ENCODE measurements at regions not wholly inside any gene's neighbourhood (a gene's known extent, or its start where the extent isn't known, plus 50 kb on each side); places are given as distances from the start of the nearest gene placed in this dataset.

DNA sequence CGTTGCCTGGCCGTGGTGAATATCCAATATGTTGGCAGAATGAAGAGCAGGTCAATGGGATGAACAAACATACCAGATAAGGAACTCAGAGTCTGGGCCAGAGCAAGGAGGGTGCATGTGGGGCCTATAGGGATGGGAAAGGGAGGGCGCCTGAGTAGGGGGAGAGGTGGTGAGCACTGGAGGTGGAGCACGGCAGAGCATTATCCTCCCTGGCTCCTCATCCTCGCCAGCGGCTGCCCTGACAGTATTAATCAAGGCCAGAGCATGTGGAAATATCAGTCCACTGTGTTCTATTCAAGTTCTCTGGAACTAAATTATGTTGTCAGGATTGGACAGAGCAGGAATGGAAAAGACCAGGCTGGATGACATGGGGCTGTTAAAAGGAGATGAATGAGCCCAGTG lies 254.8 kb upstream of the ZMIZ1 start:
- Mint-ChIP-seq H3K36me3 (ENCODE audit: insufficient read depth, unreplicated experiment) (no peaks in the 10 kb centered on the region), H3K27me3 (ENCODE audit: unreplicated experiment) (peaks cover 71% of the 10 kb centered on the region), H3K9me3 (ENCODE audit: low read depth, unreplicated experiment) (no peaks in the 10 kb centered on the region), H3K4me1 (ENCODE audit: low read depth, unreplicated experiment) (peaks cover 9% of the 10 kb centered on the region), H3K4me3 (ENCODE audit: low read depth, unreplicated experiment) (no peak overlapping the region), H3K27ac (ENCODE audit: unreplicated experiment) (no peak overlapping the region)
- BruUV-seq (replicated peaks), result no TSS peak
- no peak for DNase-seq
- CTCF ChIA-PET, result no interaction called here
- TF ChIP-seq, protein P1, sequence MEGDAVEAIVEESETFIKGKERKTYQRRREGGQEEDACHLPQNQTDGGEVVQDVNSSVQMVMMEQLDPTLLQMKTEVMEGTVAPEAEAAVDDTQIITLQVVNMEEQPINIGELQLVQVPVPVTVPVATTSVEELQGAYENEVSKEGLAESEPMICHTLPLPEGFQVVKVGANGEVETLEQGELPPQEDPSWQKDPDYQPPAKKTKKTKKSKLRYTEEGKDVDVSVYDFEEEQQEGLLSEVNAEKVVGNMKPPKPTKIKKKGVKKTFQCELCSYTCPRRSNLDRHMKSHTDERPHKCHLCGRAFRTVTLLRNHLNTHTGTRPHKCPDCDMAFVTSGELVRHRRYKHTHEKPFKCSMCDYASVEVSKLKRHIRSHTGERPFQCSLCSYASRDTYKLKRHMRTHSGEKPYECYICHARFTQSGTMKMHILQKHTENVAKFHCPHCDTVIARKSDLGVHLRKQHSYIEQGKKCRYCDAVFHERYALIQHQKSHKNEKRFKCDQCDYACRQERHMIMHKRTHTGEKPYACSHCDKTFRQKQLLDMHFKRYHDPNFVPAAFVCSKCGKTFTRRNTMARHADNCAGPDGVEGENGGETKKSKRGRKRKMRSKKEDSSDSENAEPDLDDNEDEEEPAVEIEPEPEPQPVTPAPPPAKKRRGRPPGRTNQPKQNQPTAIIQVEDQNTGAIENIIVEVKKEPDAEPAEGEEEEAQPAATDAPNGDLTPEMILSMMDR (IDR thresholded peaks at IDR 0.05; ENCODE audit: unreplicated experiment), result no peak
- intact Hi-C loops (cut with micrococcal nuclease; ENCODE audit: unreplicated experiment), result no loop called here

DNA sequence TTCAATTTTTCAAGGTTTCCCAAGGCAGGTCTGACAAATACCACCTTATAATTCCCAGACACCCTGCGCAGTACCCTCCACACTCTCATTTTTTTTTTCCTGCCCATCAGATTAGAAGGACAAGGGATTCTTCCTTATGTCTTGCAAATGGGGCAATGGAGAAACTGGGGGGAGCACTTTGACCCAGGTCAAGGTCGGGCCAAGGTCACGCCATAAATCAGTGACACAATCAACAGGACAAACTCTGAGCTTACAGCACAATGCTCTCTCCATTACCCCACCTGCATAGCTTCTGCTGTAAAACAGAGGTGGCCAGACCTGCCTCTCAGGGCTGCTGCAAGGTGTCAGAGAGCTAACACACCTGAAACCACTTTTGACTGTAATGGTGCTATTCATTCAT lies 254.4 kb upstream of the ZMIZ1 start:
- TF ChIP-seq, protein P1 (IDR thresholded peaks at IDR 0.05; ENCODE audit: unreplicated experiment), result no peak
- Mint-ChIP-seq H3K36me3 (ENCODE audit: insufficient read depth, unreplicated experiment) (no peaks in the 10 kb centered on the region), H3K27me3 (ENCODE audit: unreplicated experiment) (peaks cover 68% of the 10 kb centered on the region), H3K4me1 (ENCODE audit: low read depth, unreplicated experiment) (peaks cover 9% of the 10 kb centered on the region), H3K27ac (ENCODE audit: unreplicated experiment) (no peak overlapping the region), H3K4me3 (ENCODE audit: low read depth, unreplicated experiment) (no peak overlapping the region), H3K9me3 (ENCODE audit: low read depth, unreplicated experiment) (no peaks in the 10 kb centered on the region)
- no TSS peak for BruUV-seq (replicated peaks)
- CTCF ChIA-PET, result interaction anchor here (0.6 kb wide), 1 partner anchor 560 kb away, joined by 3 read pairs; no protein-coding TSS in a partner anchor
- intact Hi-C loops (cut with micrococcal nuclease; ENCODE audit: unreplicated experiment), result no loop called here
- no peak for DNase-seq

DNA sequence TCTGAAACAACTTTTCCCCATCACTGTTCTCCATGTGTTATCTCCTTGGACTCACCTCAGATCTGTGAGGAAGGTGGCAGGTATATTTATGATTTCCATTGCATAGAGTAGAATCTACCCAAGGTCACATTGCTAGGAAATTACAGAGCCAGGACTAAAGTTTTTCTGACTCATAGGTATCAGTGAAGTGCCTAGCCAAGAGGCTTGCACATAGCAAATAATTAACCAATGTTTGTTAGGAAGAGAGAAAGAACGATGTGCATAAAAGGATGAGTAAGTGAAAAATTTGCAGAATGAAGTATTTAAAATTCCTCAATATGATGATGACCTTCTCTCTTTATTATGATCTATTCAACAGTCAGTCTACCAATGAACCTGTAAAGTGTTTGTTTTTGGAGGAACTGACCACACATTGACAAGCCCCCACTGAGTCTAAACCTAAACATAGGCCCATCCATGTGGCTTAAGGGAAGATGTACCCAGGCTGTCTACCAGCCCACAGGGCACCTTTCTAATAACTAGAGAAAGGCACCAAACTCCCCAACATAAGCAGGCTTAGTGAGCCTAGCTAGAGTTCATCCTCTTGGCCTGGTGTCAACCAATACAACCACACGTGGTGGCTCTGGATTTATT lies 252.9 kb upstream of the ZMIZ1 start:
- Mint-ChIP-seq H3K27ac (ENCODE audit: unreplicated experiment) (no peak overlapping the region), H3K4me1 (ENCODE audit: low read depth, unreplicated experiment) (peaks cover 9% of the 10 kb centered on the region), H3K27me3 (ENCODE audit: unreplicated experiment) (peaks cover 54% of the 10 kb centered on the region), H3K4me3 (ENCODE audit: low read depth, unreplicated experiment) (no peak overlapping the region), H3K36me3 (ENCODE audit: insufficient read depth, unreplicated experiment) (no peaks in the 10 kb centered on the region), H3K9me3 (ENCODE audit: low read depth, unreplicated experiment) (no peaks in the 10 kb centered on the region)
- intact Hi-C loops (cut with micrococcal nuclease; ENCODE audit: unreplicated experiment), result no loop called here
- CTCF ChIA-PET, result no interaction called here
- DNase-seq, result no peak
- no TSS peak for BruUV-seq (replicated peaks)
- TF ChIP-seq, protein P1 (IDR thresholded peaks at IDR 0.05; ENCODE audit: unreplicated experiment), result no peak

DNA sequence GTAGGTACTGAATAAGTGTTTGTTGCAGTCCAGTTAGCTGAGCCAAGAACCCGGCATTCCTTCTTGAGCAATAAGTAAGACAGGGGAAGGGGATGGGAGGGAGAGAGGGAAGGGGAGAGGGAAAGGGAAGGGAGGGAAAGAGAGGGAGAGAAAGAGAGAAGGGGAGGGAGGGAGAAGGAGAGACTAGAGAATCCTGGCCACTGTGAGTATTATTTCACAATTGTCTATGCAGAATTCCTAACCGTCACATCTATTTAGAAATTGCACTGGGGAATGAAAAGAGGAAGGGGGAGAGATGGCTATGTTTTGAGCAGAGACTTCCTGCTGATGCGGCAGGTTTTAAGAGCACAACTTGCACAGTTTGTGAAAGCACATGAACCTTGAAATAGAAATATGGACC lies 251.4 kb upstream of the ZMIZ1 start:
- H3K9me3 Mint-ChIP-seq (ENCODE audit: low read depth, unreplicated experiment), result no peaks in the 10 kb centered on the region
- H3K27ac Mint-ChIP-seq (ENCODE audit: unreplicated experiment), result no peak overlapping the region
- TF ChIP-seq, protein P1 (IDR thresholded peaks at IDR 0.05; ENCODE audit: unreplicated experiment), result no peak
- peaks cover 9% of the 10 kb centered on the region for H3K4me1 Mint-ChIP-seq (ENCODE audit: low read depth, unreplicated experiment)
- CTCF ChIA-PET, result no interaction called here
- no peak overlapping the region for H3K4me3 Mint-ChIP-seq (ENCODE audit: low read depth, unreplicated experiment)
- BruUV-seq (replicated peaks), result no TSS peak
- H3K27me3 Mint-ChIP-seq (ENCODE audit: unreplicated experiment), result peaks cover 47% of the 10 kb centered on the region
- DNase-seq, result no peak
- intact Hi-C loops (cut with micrococcal nuclease; ENCODE audit: unreplicated experiment), result no loop called here
- H3K36me3 Mint-ChIP-seq (ENCODE audit: insufficient read depth, unreplicated experiment), result no peaks in the 10 kb centered on the region
